ENCODE measurements at regions not wholly inside any gene's neighbourhood (a gene's known extent, or its start where the extent isn't known, plus 50 kb on each side); places are given as distances from the start of the nearest gene placed in this dataset.

DNA sequence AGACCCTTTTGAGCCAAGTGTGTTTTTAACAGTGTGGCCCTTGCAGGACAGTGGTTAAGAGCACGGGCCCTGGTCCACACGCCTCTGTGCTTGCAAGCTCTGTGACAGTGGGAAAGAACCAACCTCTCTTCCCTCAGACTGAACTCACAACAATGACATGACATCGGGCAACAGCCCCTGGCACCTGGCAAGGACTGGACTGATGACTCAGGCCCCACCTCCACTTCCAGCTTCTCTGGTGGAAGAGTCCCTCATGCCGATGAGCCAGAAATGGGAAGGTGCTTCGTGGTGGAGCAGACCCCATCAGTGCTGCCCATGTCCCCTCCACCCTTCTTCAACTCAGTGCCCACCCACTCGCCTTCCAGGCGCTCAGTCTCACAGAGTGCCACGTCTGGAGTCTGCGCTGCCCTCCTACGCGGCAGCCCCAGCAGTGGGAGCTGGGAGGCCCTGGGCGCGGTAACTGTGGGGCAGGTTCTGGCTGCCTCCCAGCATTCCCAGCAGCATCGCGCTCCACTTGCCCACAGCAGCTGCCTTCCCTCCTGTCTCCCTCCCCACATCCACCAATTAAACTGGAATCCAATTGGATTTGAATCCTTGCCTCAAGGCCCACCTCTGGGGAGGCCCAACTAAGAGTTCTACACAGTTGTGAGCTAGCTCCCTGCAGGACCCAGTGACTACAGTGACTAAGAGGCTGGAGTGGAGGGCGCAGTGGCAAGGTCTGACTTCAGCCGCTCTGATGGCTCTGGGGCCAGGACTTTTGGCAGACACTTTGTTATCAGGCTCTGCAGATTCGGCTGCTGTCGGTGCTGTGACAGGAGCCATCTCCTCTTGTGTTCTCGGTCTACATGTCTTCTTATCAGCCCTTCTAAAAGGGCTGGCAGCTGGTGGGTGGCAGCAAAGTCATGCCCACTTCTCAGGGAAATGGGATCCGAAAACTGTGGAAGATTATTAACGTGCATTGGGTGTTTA, 156.8 kb upstream of the MLN start:
- Histone ChIP-seq H4K20me1 (ENCODE audit: control insufficient read depth, insufficient read depth) (no peaks in the 10 kb centered on the region; the same call in 1 of the 2 replicates), H3K4me2 (ENCODE audit: control insufficient read depth, insufficient read depth) (no peak overlapping the region), H3K9ac (ENCODE audit: control insufficient read depth, insufficient read depth, low read length) (no peak overlapping the region), H3K9me3 (replicated peaks; ENCODE audit: control insufficient read depth, insufficient read depth, low read length) (no peaks in the 10 kb centered on the region), H3K27me3 (replicated peaks in 1 of 2; ENCODE audit: control insufficient read depth in 2 of 2, insufficient read depth in 2 of 2, low read length in 1 of 2) (peaks cover 0 to 1% of the 10 kb centered on the region in 2 experiments; a peak in 1 of 4 replicates), H2AFZ (ENCODE audit: control insufficient read depth, low read depth, low read length) (no peak overlapping the region), H3K4me1 (ENCODE audit: control insufficient read depth, insufficient read depth, low read length) (no peaks in the 10 kb centered on the region), H3K27ac (ENCODE audit: control insufficient read depth, insufficient read depth) (no peak overlapping the region), H3K36me3 (ENCODE audit: control insufficient read depth in 2 of 2, insufficient read depth in 2 of 2, low read length in 1 of 2) (no peaks in the 10 kb centered on the region), H3K79me2 (ENCODE audit: control insufficient read depth, insufficient read depth, low read length) (no peaks in the 10 kb centered on the region), H3K4me3 (no peak overlapping the region)
- ChIA-PET RAD21 (ENCODE audit: unreplicated experiment) (interaction anchor here (1.4 kb wide), 1 partner anchor 67 kb away, joined by 4 read pairs; no protein-coding TSS in a partner anchor), SMC1A (ENCODE audit: uncharacterized antibody, unreplicated experiment) (no interaction called here), CTCF (no interaction called here), POLR2A (no interaction called here)
- no peak for DNase-seq (ENCODE audit: low read depth, low spot score)
- in situ Hi-C loops (cut with MboI) (no loop called here), intact Hi-C loops (cut with micrococcal nuclease; ENCODE audit: unreplicated experiment) (no loop called here)
- no peak for FAIRE-seq
- TF ChIP-seq, protein P1, sequence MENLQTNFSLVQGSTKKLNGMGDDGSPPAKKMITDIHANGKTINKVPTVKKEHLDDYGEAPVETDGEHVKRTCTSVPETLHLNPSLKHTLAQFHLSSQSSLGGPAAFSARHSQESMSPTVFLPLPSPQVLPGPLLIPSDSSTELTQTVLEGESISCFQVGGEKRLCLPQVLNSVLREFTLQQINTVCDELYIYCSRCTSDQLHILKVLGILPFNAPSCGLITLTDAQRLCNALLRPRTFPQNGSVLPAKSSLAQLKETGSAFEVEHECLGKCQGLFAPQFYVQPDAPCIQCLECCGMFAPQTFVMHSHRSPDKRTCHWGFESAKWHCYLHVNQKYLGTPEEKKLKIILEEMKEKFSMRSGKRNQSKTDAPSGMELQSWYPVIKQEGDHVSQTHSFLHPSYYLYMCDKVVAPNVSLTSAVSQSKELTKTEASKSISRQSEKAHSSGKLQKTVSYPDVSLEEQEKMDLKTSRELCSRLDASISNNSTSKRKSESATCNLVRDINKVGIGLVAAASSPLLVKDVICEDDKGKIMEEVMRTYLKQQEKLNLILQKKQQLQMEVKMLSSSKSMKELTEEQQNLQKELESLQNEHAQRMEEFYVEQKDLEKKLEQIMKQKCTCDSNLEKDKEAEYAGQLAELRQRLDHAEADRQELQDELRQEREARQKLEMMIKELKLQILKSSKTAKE (IDR thresholded peaks at IDR 0.05; ENCODE audit: low read depth, poor library complexity, severe bottlenecking) = no peak
- TF ChIP-seq RELA (IDR thresholded peaks at IDR 0.05; ENCODE audit: borderline replicate concordance, partially characterized antibody) (no peak), SUPT20H (IDR thresholded peaks at IDR 0.05; ENCODE audit: borderline replicate concordance, control insufficient read depth, low read depth, low read length) (no peak), EGR1 (IDR thresholded peaks at IDR 0.05; ENCODE audit: borderline replicate concordance in 1 of 2, low read depth in 2 of 2, low read length in 2 of 2) (no peak), SIX5 (IDR thresholded peaks at IDR 0.05; ENCODE audit: low read depth, low read length, severe bottlenecking) (no peak), NR2C2 (IDR thresholded peaks at IDR 0.05; ENCODE audit: borderline replicate concordance, control insufficient read depth, insufficient read length, low read depth) (no peak), RBBP5 (conservative IDR thresholded peaks at IDR 0.05) (no peak), HDGF (IDR thresholded peaks at IDR 0.05) (no peak), ZSCAN29 (IDR thresholded peaks at IDR 0.05) (no peak)
- TF ChIP-seq, protein P2, sequence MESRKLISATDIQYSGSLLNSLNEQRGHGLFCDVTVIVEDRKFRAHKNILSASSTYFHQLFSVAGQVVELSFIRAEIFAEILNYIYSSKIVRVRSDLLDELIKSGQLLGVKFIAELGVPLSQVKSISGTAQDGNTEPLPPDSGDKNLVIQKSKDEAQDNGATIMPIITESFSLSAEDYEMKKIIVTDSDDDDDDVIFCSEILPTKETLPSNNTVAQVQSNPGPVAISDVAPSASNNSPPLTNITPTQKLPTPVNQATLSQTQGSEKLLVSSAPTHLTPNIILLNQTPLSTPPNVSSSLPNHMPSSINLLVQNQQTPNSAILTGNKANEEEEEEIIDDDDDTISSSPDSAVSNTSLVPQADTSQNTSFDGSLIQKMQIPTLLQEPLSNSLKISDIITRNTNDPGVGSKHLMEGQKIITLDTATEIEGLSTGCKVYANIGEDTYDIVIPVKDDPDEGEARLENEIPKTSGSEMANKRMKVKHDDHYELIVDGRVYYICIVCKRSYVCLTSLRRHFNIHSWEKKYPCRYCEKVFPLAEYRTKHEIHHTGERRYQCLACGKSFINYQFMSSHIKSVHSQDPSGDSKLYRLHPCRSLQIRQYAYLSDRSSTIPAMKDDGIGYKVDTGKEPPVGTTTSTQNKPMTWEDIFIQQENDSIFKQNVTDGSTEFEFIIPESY (IDR thresholded peaks at IDR 0.05) = no peak
- no peak for ATAC-seq
- 50% methylated on average over 22 of the region's 22 CpGs for WGBS (ENCODE audit: insufficient coverage, insufficient replicate concordance, low lambda C conversion rate, missing lambda C conversion rate)
- BruUV-seq (replicated peaks) = no TSS peak
